Skin of body (tissue), 1 donor: ENCODE measurements at regions not wholly inside any gene's neighbourhood (a gene's known extent, or its start where the extent isn't known, plus 50 kb on each side); places are given as distances from the start of the nearest gene placed in this dataset.
"Not testable (repeated sequence)": the region's sequence is repeated elsewhere in the genome, so short reads cannot be mapped to it uniquely, and the experiment has no call there.

Source experiments
- DNase-seq: peaks from one replicate; lab custom pipeline; 2025; lab: John Stamatoyannopoulos, UW

- not testable (repeated sequence) for DNase-seq
These were observed 484.5 kb upstream of the SLITRK5 start for GRCh38 chr13:87186647-87187046.

- not testable (repeated sequence) for DNase-seq
These were observed 479.7 kb upstream of the SLITRK5 start for GRCh38 chr13:87191485-87191884.

- DNase-seq, result no peak
These were observed 472.8 kb upstream of the SLITRK5 start for GRCh38 chr13:87198371-87198770.

GRCh38 chr13:87206708-87207107, 464.5 kb upstream of the SLITRK5 start:
- DNase-seq, result no peak

- no peak for DNase-seq
These were observed 463.7 kb upstream of the SLITRK5 start for GRCh38 chr13:87207280-87208003.

GRCh38 chr13:87208636-87209035, 462.5 kb upstream of the SLITRK5 start:
- DNase-seq, result no peak

- DNase-seq, result no peak
These were observed 436.2 kb upstream of the SLITRK5 start for GRCh38 chr13:87234981-87235380.

- no peak for DNase-seq
These were observed 435.6 kb upstream of the SLITRK5 start for GRCh38 chr13:87235621-87236020.

- no peak for DNase-seq
These were observed 426.8 kb upstream of the SLITRK5 start for GRCh38 chr13:87244256-87244890.

GRCh38 chr13:87249847-87250246, 421.3 kb upstream of the SLITRK5 start:
- DNase-seq, result not testable (repeated sequence)

- DNase-seq, result no peak
These were observed 415.8 kb upstream of the SLITRK5 start for GRCh38 chr13:87255394-87255793.

- no peak for DNase-seq
These were observed 411.6 kb upstream of the SLITRK5 start for GRCh38 chr13:87259479-87260083.

GRCh38 chr13:87274209-87274819, 396.9 kb upstream of the SLITRK5 start:
- peak; percentile 2 for DNase-seq

- DNase-seq, result no peak
These were observed 391.0 kb upstream of the SLITRK5 start for GRCh38 chr13:87280139-87280538.

- DNase-seq, result no peak
These were observed 383.4 kb upstream of the SLITRK5 start for GRCh38 chr13:87287721-87288120.

- no peak for DNase-seq
These were observed 375.5 kb upstream of the SLITRK5 start for GRCh38 chr13:87295636-87296035.

GRCh38 chr13:87302034-87302433, 369.1 kb upstream of the SLITRK5 start:
- DNase-seq, result no peak

- DNase-seq, result no peak
These were observed 368.2 kb upstream of the SLITRK5 start for GRCh38 chr13:87302931-87303330.

GRCh38 chr13:87311165-87311564, 360.0 kb upstream of the SLITRK5 start:
- DNase-seq, result no peak

GRCh38 chr13:87314822-87315221, 356.3 kb upstream of the SLITRK5 start:
- DNase-seq, result no peak

GRCh38 chr13:87322386-87322785, 348.8 kb upstream of the SLITRK5 start:
- DNase-seq, result no peak

GRCh38 chr13:87324558-87324957, 346.6 kb upstream of the SLITRK5 start:
- DNase-seq, result no peak
